Neuronal stem cell (in vitro differentiated cells): ENCODE measurements at regions not wholly inside any gene's neighbourhood (a gene's known extent, or its start where the extent isn't known, plus 50 kb on each side); places are given as distances from the start of the nearest gene placed in this dataset.

Source experiments
- DNase-seq: peaks from one replicate; pipeline ENCODE4 v3.0.0-alpha.2; 2013; ENCODE audit warnings: low spot score
- H2AFZ ChIP-seq: one replicate; pipeline ENCODE4 v1.6.1; 2013; ENCODE audit warnings: mild to moderate bottlenecking, low read length, inconsistent platforms
- H2AK5ac ChIP-seq: 2 replicates; pipeline ENCODE4 v1.6.1; 2013; ENCODE audit warnings: low read depth, mild to moderate bottlenecking, inconsistent platforms, low read length, moderate library complexity, mixed read lengths
- H2BK120ac ChIP-seq: 2 replicates; pipeline ENCODE4 v1.6.1; 2013; ENCODE audit warnings: low read depth, mild to moderate bottlenecking, inconsistent platforms, low read length, moderate library complexity, mixed read lengths
- H2BK12ac ChIP-seq: one replicate; pipeline ENCODE4 v1.6.1; 2013; ENCODE audit warnings: low read length, inconsistent platforms
- H2BK15ac ChIP-seq: 2 replicates; pipeline ENCODE4 v1.6.1; 2013; ENCODE audit warnings: mild to moderate bottlenecking, low read length, inconsistent platforms, mixed read lengths
- H2BK5ac ChIP-seq: one replicate; pipeline ENCODE4 v1.6.1; 2013; ENCODE audit warnings: inconsistent platforms, mild to moderate bottlenecking, low read length, moderate library complexity
- H3K14ac ChIP-seq: one replicate; pipeline ENCODE4 v1.6.1; 2013; ENCODE audit warnings: low read length, inconsistent platforms
- H3K18ac ChIP-seq: 2 replicates; pipeline ENCODE4 v1.6.1; 2013; ENCODE audit warnings: low read length, inconsistent platforms
- H3K23ac ChIP-seq: 2 replicates; pipeline ENCODE4 v1.6.1; 2013; ENCODE audit warnings: low read depth, mild to moderate bottlenecking, mixed read lengths, low read length, inconsistent platforms; ENCODE audit not compliant: poor library complexity
- H3K27ac ChIP-seq: replicated peaks from 3 replicates; pipeline ENCODE4 v1.5.1; 2013; ENCODE audit warnings: low read length, inconsistent platforms
- H3K27me3 ChIP-seq, 3 experiments: 2 replicates each; pipeline ENCODE4 v1.6.1; 2013; ENCODE audit warnings: low read length in 3 of 3, mild to moderate bottlenecking in 2 of 3, inconsistent platforms in 1 of 3, low read depth in 1 of 3, mixed read lengths in 1 of 3, moderate library complexity in 1 of 3; ENCODE audit not compliant: control insufficient read depth in 3 of 3, insufficient read depth in 3 of 3
- H3K36me3 ChIP-seq, 2 donors: replicated peaks in 1 of 2; 2 replicates each; pipeline ENCODE4 v1.6.1; 2013; ENCODE audit warnings: low read length in 2 of 2; ENCODE audit not compliant: control insufficient read depth in 2 of 2, insufficient read depth in 2 of 2
- H3K4ac ChIP-seq: 2 replicates; pipeline ENCODE4 v1.6.1; 2013; ENCODE audit warnings: inconsistent platforms, mild to moderate bottlenecking, low read length, moderate library complexity
- H3K4me1 ChIP-seq, 2 donors: 1 replicate in 1 of 2; 2 replicates in 1 of 2; pipeline ENCODE4 v1.6.1; 2013; ENCODE audit warnings: low read length in 2 of 2, low read depth in 1 of 2; ENCODE audit not compliant: control insufficient read depth in 2 of 2, insufficient read depth in 1 of 2
- H3K4me2 ChIP-seq: one replicate; pipeline ENCODE4 v1.6.1; 2013; ENCODE audit warnings: mild to moderate bottlenecking, low read length, inconsistent platforms; ENCODE audit not compliant: insufficient read depth, poor library complexity, severe bottlenecking
- H3K4me3 ChIP-seq, 2 donors: 2 replicates each; pipeline ENCODE4 v1.5.1; 2013; ENCODE audit warnings: low read length in 2 of 2, mild to moderate bottlenecking in 2 of 2, inconsistent platforms in 1 of 2, moderate library complexity in 1 of 2
- H3K79me1 ChIP-seq: one replicate; pipeline ENCODE4 v1.6.1; 2013; ENCODE audit warnings: low read depth, mild to moderate bottlenecking, inconsistent platforms, low read length, moderate library complexity
- H3K9ac ChIP-seq: one replicate; pipeline ENCODE4 v1.6.1; 2013; ENCODE audit warnings: mild to moderate bottlenecking, low read depth, low read length, inconsistent platforms; ENCODE audit not compliant: poor library complexity
- H3K9me3 ChIP-seq, 2 donors: replicated peaks in 1 of 2; 2 replicates each; pipeline versions ENCODE3 to v1.6.1; 2013; ENCODE audit warnings: low read length in 2 of 2, mild to moderate bottlenecking in 2 of 2, inconsistent platforms in 1 of 2, low read depth in 1 of 2, mixed read lengths in 1 of 2, moderate library complexity in 1 of 2; ENCODE audit not compliant: control insufficient read depth in 2 of 2, insufficient read depth in 1 of 2
- H4K8ac ChIP-seq: one replicate; pipeline ENCODE4 v1.6.1; 2013; ENCODE audit warnings: low read depth, mild to moderate bottlenecking, inconsistent platforms, low read length, moderate library complexity
- H4K91ac ChIP-seq: one replicate; pipeline ENCODE4 v1.6.1; 2013; ENCODE audit warnings: low read length, low read depth, mild to moderate bottlenecking, inconsistent platforms; ENCODE audit not compliant: poor library complexity
- WGBS, 2 donors: extraction: QIAGEN DNeasy Blood & Tissue Kit; methylation state at CpG; one replicate each; pipeline ENCODE4 v1.1.7; 2013; ENCODE audit warnings: missing lambda C conversion rate in 2 of 2, mixed read lengths in 1 of 2; ENCODE audit not compliant: insufficient read length in 2 of 2, insufficient replicate concordance in 1 of 2; ENCODE audit errors: extremely low coverage in 2 of 2; 5-methylcytosine and 5-hydroxymethylcytosine counted together

- WGBS, 2 donors = no CpG with 5 or more reads among the region's 2 CpGs
- Histone ChIP-seq H2BK15ac (no peak overlapping the region), H3K4me3 (no peak overlapping the region), H3K18ac (no peak overlapping the region), H4K8ac (no peak overlapping the region), H3K9me3 (no peaks in the 10 kb centered on the region), H2BK5ac (no peak overlapping the region), H2BK120ac (no peak overlapping the region), H3K27me3 (no peaks in the 10 kb centered on the region), H3K36me3 (no peaks in the 10 kb centered on the region), H2AFZ (no peak overlapping the region), H2BK12ac (no peak overlapping the region), H3K79me1 (no peaks in the 10 kb centered on the region), H2AK5ac (no peak overlapping the region), H3K23ac (no peak overlapping the region), H3K4me2 (no peak overlapping the region), H3K4me1 (peaks cover 0 to 7% of the 10 kb centered on the region in 2 donors), H3K14ac (no peak overlapping the region), H3K4ac (no peak overlapping the region), H3K9ac (no peak overlapping the region), H4K91ac (no peak overlapping the region), H3K27ac (no peak overlapping the region)
- no peak for DNase-seq
Observed at GRCh38 chr5:65075623-65076250, 307.0 kb downstream of the CWC27 start.

GRCh38 chr5:65076251-65076869 lies 307.6 kb downstream of the CWC27 start:
- H2BK120ac ChIP-seq = no peak overlapping the region
- H2AK5ac ChIP-seq = no peak overlapping the region
- H3K4me3 ChIP-seq = no peak overlapping the region
- no peak overlapping the region for H2AFZ ChIP-seq
- H3K36me3 ChIP-seq = no peaks in the 10 kb centered on the region
- H3K23ac ChIP-seq = no peak overlapping the region
- H2BK15ac ChIP-seq = no peak overlapping the region
- H3K27ac ChIP-seq = no peak overlapping the region
- H3K9me3 ChIP-seq = no peaks in the 10 kb centered on the region
- H3K27me3 ChIP-seq = no peaks in the 10 kb centered on the region
- no peak overlapping the region for H3K18ac ChIP-seq
- no peak overlapping the region for H2BK12ac ChIP-seq
- no peak overlapping the region for H3K9ac ChIP-seq
- H4K91ac ChIP-seq = no peak overlapping the region
- no CpG with 5 or more reads among the region's 5 CpGs for WGBS, 2 donors
- no peaks in the 10 kb centered on the region for H3K79me1 ChIP-seq
- H4K8ac ChIP-seq = no peak overlapping the region
- no peak overlapping the region for H3K4me2 ChIP-seq
- H2BK5ac ChIP-seq = no peak overlapping the region
- DNase-seq = no peak
- no peak overlapping the region for H3K14ac ChIP-seq
- peaks cover 0 to 7% of the 10 kb centered on the region in 2 donors for H3K4me1 ChIP-seq
- no peak overlapping the region for H3K4ac ChIP-seq

- DNase-seq = no peak
- no peak overlapping the region for H3K4me3 ChIP-seq
- no peaks in the 10 kb centered on the region for H3K27me3 ChIP-seq
- H3K79me1 ChIP-seq = no peaks in the 10 kb centered on the region
- no peak overlapping the region for H2BK12ac ChIP-seq
- H3K4ac ChIP-seq = no peak overlapping the region
- peak overlapping the region; percentile 1 for H2AFZ ChIP-seq
- no CpG with 5 or more reads among the region's 4 CpGs for WGBS, 2 donors
- H3K27ac ChIP-seq = no peak overlapping the region
- no peak overlapping the region for H2BK120ac ChIP-seq
- H3K9me3 ChIP-seq = no peaks in the 10 kb centered on the region
- no peak overlapping the region for H2BK5ac ChIP-seq
- no peak overlapping the region for H4K8ac ChIP-seq
- no peak overlapping the region for H4K91ac ChIP-seq
- H3K36me3 ChIP-seq = no peaks in the 10 kb centered on the region
- H3K9ac ChIP-seq = no peak overlapping the region
- H3K14ac ChIP-seq = no peak overlapping the region
- H3K23ac ChIP-seq = no peak overlapping the region
- peaks cover 0 to 5% of the 10 kb centered on the region in 2 donors for H3K4me1 ChIP-seq
- no peak overlapping the region for H3K18ac ChIP-seq
- no peak overlapping the region for H2AK5ac ChIP-seq
- H3K4me2 ChIP-seq = no peak overlapping the region
- H2BK15ac ChIP-seq = no peak overlapping the region
Observed at GRCh38 chr5:65077653-65078052, 308.9 kb downstream of the CWC27 start.

- H4K8ac ChIP-seq = no peak overlapping the region
- H3K4me2 ChIP-seq = no peak overlapping the region
- no peak overlapping the region for H4K91ac ChIP-seq
- H2BK5ac ChIP-seq = no peak overlapping the region
- H3K14ac ChIP-seq = no peak overlapping the region
- no peak overlapping the region for H3K27ac ChIP-seq
- no peaks in the 10 kb centered on the region for H3K36me3 ChIP-seq
- H2BK15ac ChIP-seq = no peak overlapping the region
- H2BK12ac ChIP-seq = no peak overlapping the region
- DNase-seq = no peak
- no peak overlapping the region for H3K9ac ChIP-seq
- no peak overlapping the region for H3K4me3 ChIP-seq
- no peak overlapping the region for H2BK120ac ChIP-seq
- H3K9me3 ChIP-seq = no peaks in the 10 kb centered on the region
- H3K4me1 ChIP-seq = peaks cover 0 to 5% of the 10 kb centered on the region in 2 donors
- no peak overlapping the region for H2AK5ac ChIP-seq
- no peaks in the 10 kb centered on the region for H3K27me3 ChIP-seq
- no peak overlapping the region for H3K23ac ChIP-seq
- no peak overlapping the region for H3K18ac ChIP-seq
- no peak overlapping the region for H3K4ac ChIP-seq
- WGBS, 2 donors = no CpG with 5 or more reads among the region's 4 CpGs
- H3K79me1 ChIP-seq = no peaks in the 10 kb centered on the region
- H2AFZ ChIP-seq = peak overlapping the region; percentile 1
Observed at GRCh38 chr5:65078331-65078730, 309.6 kb downstream of the CWC27 start.
